SIG-M5 (cell line): ENCODE measurements at regions not wholly inside any gene's neighbourhood (a gene's known extent, or its start where the extent isn't known, plus 50 kb on each side); places are given as distances from the start of the nearest gene placed in this dataset.

ENCODE experiments used
- DNase-seq: peaks from one replicate; lab custom pipeline; 2025; lab: John Stamatoyannopoulos, UW

GRCh38 chr21:21722731-21723130 is 724.5 kb downstream of the NCAM2 start:
- no peak for DNase-seq

GRCh38 chr21:21730512-21730911 is 732.3 kb downstream of the NCAM2 start:
- DNase-seq = no peak

- no peak for DNase-seq
Observed at GRCh38 chr21:21731626-21732025, 733.4 kb downstream of the NCAM2 start.

- DNase-seq = no peak
Observed at GRCh38 chr21:21734088-21734487, 735.9 kb downstream of the NCAM2 start.

GRCh38 chr21:21737186-21737585 is 739.0 kb downstream of the NCAM2 start:
- DNase-seq = no peak

- DNase-seq = no peak
Observed at GRCh38 chr21:21740207-21740606, 742.0 kb downstream of the NCAM2 start.

GRCh38 chr21:21750124-21750825 is 752.1 kb downstream of the NCAM2 start:
- no peak for DNase-seq

- DNase-seq = no peak
Observed at GRCh38 chr21:21751286-21751685, 753.1 kb downstream of the NCAM2 start.

- no peak for DNase-seq
Observed at GRCh38 chr21:21762855-21763254, 764.6 kb downstream of the NCAM2 start.

GRCh38 chr21:21764281-21764680 is 766.1 kb downstream of the NCAM2 start:
- no peak for DNase-seq

- no peak for DNase-seq
Observed at GRCh38 chr21:21767276-21767675, 769.1 kb downstream of the NCAM2 start.

- no peak for DNase-seq
Observed at GRCh38 chr21:21788591-21788990, 790.4 kb downstream of the NCAM2 start.

- DNase-seq = no peak
Observed at GRCh38 chr21:21801921-21802320, 803.7 kb downstream of the NCAM2 start.

- no peak for DNase-seq
Observed at GRCh38 chr21:21806711-21807597, 808.7 kb downstream of the NCAM2 start.

GRCh38 chr21:21807598-21807903 is 809.3 kb downstream of the NCAM2 start:
- DNase-seq = no peak

- no peak for DNase-seq
Observed at GRCh38 chr21:21813289-21813688, 815.1 kb downstream of the NCAM2 start.

GRCh38 chr21:21813934-21814333 is 815.7 kb downstream of the NCAM2 start:
- no peak for DNase-seq

- no peak for DNase-seq
Observed at GRCh38 chr21:21816778-21817177, 818.6 kb downstream of the NCAM2 start.

GRCh38 chr21:21818898-21819297 is 820.7 kb downstream of the NCAM2 start:
- DNase-seq = no peak

- DNase-seq = no peak
Observed at GRCh38 chr21:21828130-21828529, 829.9 kb downstream of the NCAM2 start.

GRCh38 chr21:21831036-21831435 is 832.8 kb downstream of the NCAM2 start:
- no peak for DNase-seq

GRCh38 chr21:21845901-21846300 is 847.7 kb downstream of the NCAM2 start:
- no peak for DNase-seq

- DNase-seq = no peak
Observed at GRCh38 chr21:21851205-21851604, 853.0 kb downstream of the NCAM2 start.

- no peak for DNase-seq
Observed at GRCh38 chr21:21851657-21852056, 853.4 kb downstream of the NCAM2 start.
